ENCODE measurements at regions not wholly inside any gene's neighbourhood (a gene's known extent, or its start where the extent isn't known, plus 50 kb on each side); places are given as distances from the start of the nearest gene placed in this dataset.

- no peaks in the 10 kb centered on the region for H4K20me1 ChIP-seq (ENCODE audit: control insufficient read depth, insufficient read depth)
- no peaks in the 10 kb centered on the region for H3K79me2 ChIP-seq (ENCODE audit: control insufficient read depth, insufficient read depth, low read length)
- 29% methylated on average over 4 of the region's 4 CpGs for WGBS (ENCODE audit: insufficient coverage, insufficient replicate concordance, low lambda C conversion rate, missing lambda C conversion rate)
- no peak for FAIRE-seq
- RAD21 ChIA-PET (ENCODE audit: unreplicated experiment): interaction anchor here (0.6 to 4.1 kb wide), 2 partner anchors 312 to 350 kb away, joined by 3 to 34 read pairs; no protein-coding TSS in a partner anchor
- H3K9ac ChIP-seq (ENCODE audit: control insufficient read depth, insufficient read depth, low read length): no peak overlapping the region
- BruUV-seq (replicated peaks): no TSS peak
- in situ Hi-C loops (cut with MboI): loop anchor here (5.0 kb wide), 1 partner anchor 314 kb away; no protein-coding TSS in a partner anchor
- H3K4me1 ChIP-seq (ENCODE audit: control insufficient read depth, insufficient read depth, low read length): no peaks in the 10 kb centered on the region
- no peak overlapping the region for H3K4me3 ChIP-seq
- POLR2A ChIA-PET: no interaction called here
- CTCF ChIA-PET: interaction anchor here (0.5 to 5.6 kb wide), 13 partner anchors 12 to 515 kb away, joined by 3 to 64 read pairs (median 3); no protein-coding TSS in a partner anchor
- SMC1A ChIA-PET (ENCODE audit: uncharacterized antibody, unreplicated experiment): interaction anchor here (1.3 to 1.7 kb wide), 3 partner anchors 10 to 313 kb away, joined by 4 to 7 read pairs (median 5); no protein-coding TSS in a partner anchor
- no peak overlapping the region for H3K4me2 ChIP-seq (ENCODE audit: control insufficient read depth, insufficient read depth)
- no peak for ATAC-seq
- H3K36me3 ChIP-seq (ENCODE audit: control insufficient read depth in 2 of 2, insufficient read depth in 2 of 2, low read length in 1 of 2): no peaks in the 10 kb centered on the region
- no peak for DNase-seq (ENCODE audit: low read depth, low spot score)
- H3K27ac ChIP-seq (ENCODE audit: control insufficient read depth, insufficient read depth): no peak overlapping the region
- H3K27me3 ChIP-seq (replicated peaks in 1 of 2; ENCODE audit: control insufficient read depth in 2 of 2, insufficient read depth in 2 of 2, low read length in 1 of 2): no peaks in the 10 kb centered on the region
- TF ChIP-seq SMAD1 (IDR thresholded peaks at IDR 0.05; ENCODE audit: low read depth, partially characterized antibody) (no peak), RAD51 (IDR thresholded peaks at IDR 0.05) (no peak), TARDBP (IDR thresholded peaks at IDR 0.05; ENCODE audit: borderline replicate concordance) (no peak), SIX5 (IDR thresholded peaks at IDR 0.05; ENCODE audit: low read depth, low read length, severe bottlenecking) (no peak), FOXK2 (IDR thresholded peaks at IDR 0.05) (no peak), NBN (IDR thresholded peaks at IDR 0.05) (no peak), ELK1 (IDR thresholded peaks at IDR 0.05; ENCODE audit: low read depth, low read length) (no peak), ZBED1 (IDR thresholded peaks at IDR 0.05; ENCODE audit: borderline replicate concordance) (no peak), ZNF24 (IDR thresholded peaks at IDR 0.05) (no peak), E2F4 (IDR thresholded peaks at IDR 0.05; ENCODE audit: low read depth, low read length) (no peak), BCLAF1 (IDR thresholded peaks at IDR 0.05) (no peak)
- H2AFZ ChIP-seq (ENCODE audit: control insufficient read depth, low read depth, low read length): no peak overlapping the region
- intact Hi-C loops (cut with micrococcal nuclease; ENCODE audit: unreplicated experiment): loop anchor here (10.0 kb wide), 1 partner anchor 512 kb away; no protein-coding TSS in a partner anchor
- H3K9me3 ChIP-seq (replicated peaks; ENCODE audit: control insufficient read depth, insufficient read depth, low read length): no peaks in the 10 kb centered on the region
Observed at GRCh38 chr10:120736377-120736776, 114.8 kb upstream of the WDR11 start.

Data from GM12878 (cell line).